Spleen (tissue), 7 donors: ENCODE measurements at regions not wholly inside any gene's neighbourhood (a gene's known extent, or its start where the extent isn't known, plus 50 kb on each side); places are given as distances from the start of the nearest gene placed in this dataset.

Source experiments
- CTCF ChIP-seq, 11 experiments: fragments of 200-600 bp in 7 of 11; fragments of 450-650 bp in 4 of 11; sonication (generic) in 4 of 11; IDR thresholded peaks in 8 of 11; conservative IDR thresholded peaks in 3 of 11; 1 replicate in 7 of 11; 2 replicates in 4 of 11; pipeline versions ENCODE4 v1.4.0 to v1.8.0; 2016 to 2021; ENCODE audit warnings: antibody characterized with exemption in 11 of 11, inconsistent platforms in 4 of 11, mild to moderate bottlenecking in 1 of 11
- POLR2A ChIP-seq, 3 donors: fragments of 450-650 bp; IDR thresholded peaks; one replicate each; pipeline ENCODE4 v1.5.1; 2017; ENCODE audit warnings: antibody characterized with exemption in 3 of 3, mild to moderate bottlenecking in 1 of 3
- donor health status: DM: no; HTN: no; CAD: no; lungs with moderate emphysema.
- donor health status: DM: no; HTN: no; CAD: no.
- donor health status: DM: no; HTN: no; CAD: no.

GRCh38 chr6:113636357-113636824 lies 220.8 kb upstream of the MARCKS start:
- no peak for TF ChIP-seq POLR2A (IDR thresholded peaks at IDR 0.05)
- no peak for TF ChIP-seq CTCF (IDR thresholded peaks at IDR 0.05 in 8 of 11, conservative IDR thresholded peaks at IDR 0.05 in 3 of 11)
